WERI-Rb-1 (cell line): ENCODE measurements at regions not wholly inside any gene's neighbourhood (a gene's known extent, or its start where the extent isn't known, plus 50 kb on each side); places are given as distances from the start of the nearest gene placed in this dataset.

Experiments used
- DNase-seq: peaks from one replicate; pipeline ENCODE4 v3.0.0-alpha.2; 2020
- H3K27ac ChIP-seq: fragments of 250-450 bp; sonication (Bioruptor Pico); 2 replicates; pipeline ENCODE4 v1.5.1; 2020; ENCODE audit warnings: mild to moderate bottlenecking, moderate library complexity
- H3K27me3 ChIP-seq: fragments of 250-450 bp; sonication (Bioruptor Pico); 2 replicates; pipeline ENCODE4 v1.5.1; 2021; ENCODE audit warnings: mild to moderate bottlenecking, low read depth, moderate library complexity; ENCODE audit not compliant: insufficient read depth, severe bottlenecking
- H3K36me3 ChIP-seq: fragments of 250-450 bp; sonication (Bioruptor Pico); 2 replicates; pipeline ENCODE4 v1.5.1; 2020; ENCODE audit warnings: mild to moderate bottlenecking, moderate library complexity
- H3K4me3 ChIP-seq: 2 replicates; pipeline ENCODE4 v1.5.1; 2011; ENCODE audit warnings: low read depth, mild to moderate bottlenecking, control low read depth, low read length
- H3K9me3 ChIP-seq: fragments of 250-450 bp; sonication (Bioruptor Pico); 2 replicates; pipeline ENCODE4 v1.5.1; 2021; ENCODE audit warnings: mild to moderate bottlenecking, moderate library complexity; ENCODE audit not compliant: severe bottlenecking
- TF ChIP-seq, protein P1 (sequence below): IDR thresholded peaks from 2 replicates; pipeline ENCODE4 v1.5.1; 2011; ENCODE audit warnings: low read depth, mild to moderate bottlenecking, control low read depth, inconsistent platforms, low read length

DNA sequence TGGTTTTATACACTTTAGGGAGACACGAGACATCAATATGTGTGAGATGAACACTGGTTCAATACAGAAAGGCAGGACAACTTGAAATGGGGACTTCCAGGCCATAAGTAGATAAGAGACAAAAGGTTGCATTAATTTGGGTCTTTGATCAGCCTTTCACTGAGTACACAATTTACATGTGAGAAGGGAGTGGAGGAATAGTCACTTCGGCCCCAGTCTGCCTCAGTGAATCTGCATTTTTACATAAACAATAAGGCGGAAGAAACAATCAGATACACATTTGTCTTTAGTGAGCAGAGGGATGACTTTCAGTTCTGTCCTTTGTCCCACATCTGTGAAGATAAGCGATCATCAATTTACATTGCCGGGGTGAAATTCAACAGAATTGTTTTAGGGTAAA, 104.3 kb upstream of the ARL4C start:
- no peaks in the 10 kb centered on the region for H3K27me3 ChIP-seq

GRCh38 chr2:234597576-234597861, 100.6 kb upstream of the ARL4C start:
- Histone ChIP-seq H3K9me3 (no peaks in the 10 kb centered on the region), H3K27me3 (no peaks in the 10 kb centered on the region), H3K27ac (no peak overlapping the region), H3K36me3 (no peaks in the 10 kb centered on the region), H3K4me3 (no peak overlapping the region)
- no peak for DNase-seq
- TF ChIP-seq, protein P1, sequence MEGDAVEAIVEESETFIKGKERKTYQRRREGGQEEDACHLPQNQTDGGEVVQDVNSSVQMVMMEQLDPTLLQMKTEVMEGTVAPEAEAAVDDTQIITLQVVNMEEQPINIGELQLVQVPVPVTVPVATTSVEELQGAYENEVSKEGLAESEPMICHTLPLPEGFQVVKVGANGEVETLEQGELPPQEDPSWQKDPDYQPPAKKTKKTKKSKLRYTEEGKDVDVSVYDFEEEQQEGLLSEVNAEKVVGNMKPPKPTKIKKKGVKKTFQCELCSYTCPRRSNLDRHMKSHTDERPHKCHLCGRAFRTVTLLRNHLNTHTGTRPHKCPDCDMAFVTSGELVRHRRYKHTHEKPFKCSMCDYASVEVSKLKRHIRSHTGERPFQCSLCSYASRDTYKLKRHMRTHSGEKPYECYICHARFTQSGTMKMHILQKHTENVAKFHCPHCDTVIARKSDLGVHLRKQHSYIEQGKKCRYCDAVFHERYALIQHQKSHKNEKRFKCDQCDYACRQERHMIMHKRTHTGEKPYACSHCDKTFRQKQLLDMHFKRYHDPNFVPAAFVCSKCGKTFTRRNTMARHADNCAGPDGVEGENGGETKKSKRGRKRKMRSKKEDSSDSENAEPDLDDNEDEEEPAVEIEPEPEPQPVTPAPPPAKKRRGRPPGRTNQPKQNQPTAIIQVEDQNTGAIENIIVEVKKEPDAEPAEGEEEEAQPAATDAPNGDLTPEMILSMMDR = no peak

More for the DNA sequence above, 104.3 kb upstream of the ARL4C start:
- Histone ChIP-seq H3K4me3 (no peak overlapping the region), H3K36me3 (no peaks in the 10 kb centered on the region), H3K9me3 (no peaks in the 10 kb centered on the region), H3K27ac (no peak overlapping the region)
- TF ChIP-seq, protein P1 = no peak
- DNase-seq = no peak

- H3K4me3 ChIP-seq = no peak overlapping the region
- DNase-seq = peak; percentile 23
- TF ChIP-seq, protein P1 = no peak
- H3K27ac ChIP-seq = peak overlapping the region; percentile 43
- no peaks in the 10 kb centered on the region for H3K9me3 ChIP-seq
- H3K36me3 ChIP-seq = no peaks in the 10 kb centered on the region
- no peaks in the 10 kb centered on the region for H3K27me3 ChIP-seq
Observed at GRCh38 chr2:234596696-234597575, 100.1 kb upstream of the ARL4C start.

DNA sequence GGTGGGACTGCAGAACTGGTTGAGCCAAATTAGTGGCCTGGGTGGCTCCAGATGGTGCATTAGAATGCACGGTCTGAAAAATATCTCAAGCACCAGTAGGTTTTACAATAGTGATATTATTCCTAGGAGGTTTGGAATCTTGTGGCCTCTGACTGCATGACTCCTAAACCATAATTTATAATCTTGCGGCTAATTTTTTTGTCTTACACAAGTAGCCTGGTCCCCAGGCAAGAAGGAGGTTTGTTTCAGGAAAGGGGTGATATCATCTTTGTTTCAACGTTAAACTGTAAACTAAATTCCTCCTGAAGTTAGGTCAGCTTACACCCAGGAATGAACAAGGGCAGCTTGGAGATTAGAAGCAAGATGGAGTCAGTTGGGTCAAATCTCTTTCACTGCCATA, 98.9 kb upstream of the ARL4C start:
- H3K27ac ChIP-seq = no peak overlapping the region
- no peak overlapping the region for H3K4me3 ChIP-seq
- no peaks in the 10 kb centered on the region for H3K36me3 ChIP-seq
- no peak for DNase-seq
- TF ChIP-seq, protein P1 = no peak
- no peaks in the 10 kb centered on the region for H3K9me3 ChIP-seq
- no peaks in the 10 kb centered on the region for H3K27me3 ChIP-seq

DNA sequence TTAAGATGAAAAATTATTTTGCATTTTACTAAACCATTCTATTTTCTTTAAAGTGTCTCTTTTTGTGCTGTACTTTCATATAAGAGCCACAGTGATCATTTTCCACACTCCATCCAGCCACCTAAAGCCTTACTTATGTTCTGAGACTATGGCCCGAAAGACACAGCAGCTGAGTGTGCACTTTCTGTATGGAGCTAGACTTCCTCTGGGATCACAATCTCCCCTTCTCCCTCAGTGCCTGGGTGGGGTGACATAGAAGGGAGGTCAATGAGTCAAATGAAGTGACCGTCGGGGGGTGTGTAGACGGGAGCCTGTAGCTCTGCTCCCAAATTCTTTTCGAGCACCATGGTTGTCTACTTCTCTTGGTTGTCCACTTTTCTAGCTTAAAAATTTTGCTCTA, 97.8 kb upstream of the ARL4C start:
- DNase-seq = no peak
- Histone ChIP-seq H3K36me3 (no peaks in the 10 kb centered on the region), H3K27me3 (no peaks in the 10 kb centered on the region), H3K9me3 (no peaks in the 10 kb centered on the region), H3K4me3 (no peak overlapping the region), H3K27ac (no peak overlapping the region)
- TF ChIP-seq, protein P1 = no peak

- TF ChIP-seq, protein P1 = no peak
- Histone ChIP-seq H3K27me3 (no peaks in the 10 kb centered on the region), H3K27ac (no peak overlapping the region), H3K4me3 (no peak overlapping the region), H3K9me3 (no peaks in the 10 kb centered on the region), H3K36me3 (no peaks in the 10 kb centered on the region)
- DNase-seq = no peak
Observed at GRCh38 chr2:234593636-234594035, 96.8 kb upstream of the ARL4C start.
